Medulla oblongata (tissue), 1 donor: ENCODE measurements at regions not wholly inside any gene's neighbourhood (a gene's known extent, or its start where the extent isn't known, plus 50 kb on each side); places are given as distances from the start of the nearest gene placed in this dataset.

Source experiments
- DNase-seq: peaks from one replicate; pipeline ENCODE4 v3.0.0-alpha.2; 2015; ENCODE audit errors: extremely low spot score

- no peak for DNase-seq
Observed at GRCh38 chr2:150783015-150783414, 295.5 kb upstream of the RND3 start.

DNA sequence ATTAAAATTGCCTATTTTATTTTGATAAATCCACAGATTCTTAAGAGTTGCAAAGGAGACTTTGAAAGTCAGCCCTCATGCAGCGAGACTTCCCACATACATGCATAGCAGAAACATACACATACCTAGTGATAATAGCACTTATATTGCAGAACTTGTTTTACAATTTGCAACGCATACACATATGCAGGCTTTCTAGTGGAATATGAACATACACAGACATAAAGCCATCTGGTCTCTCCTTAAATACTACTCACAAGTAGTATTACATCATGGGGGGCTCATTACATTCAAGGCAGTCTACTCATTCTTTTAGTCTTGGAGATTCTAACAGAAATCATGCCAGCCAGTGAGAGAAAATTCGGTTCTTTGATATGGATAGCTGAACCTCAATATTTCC lies 295.1 kb upstream of the RND3 start:
- no peak for DNase-seq

- no peak for DNase-seq
Observed at GRCh38 chr2:150781142-150781541, 293.7 kb upstream of the RND3 start.

GRCh38 chr2:150778828-150779227 lies 291.4 kb upstream of the RND3 start:
- DNase-seq: no peak

GRCh38 chr2:150769421-150769820 lies 282.0 kb upstream of the RND3 start:
- DNase-seq: no peak

- DNase-seq: no peak
Observed at GRCh38 chr2:150767991-150768746, 280.7 kb upstream of the RND3 start.

DNA sequence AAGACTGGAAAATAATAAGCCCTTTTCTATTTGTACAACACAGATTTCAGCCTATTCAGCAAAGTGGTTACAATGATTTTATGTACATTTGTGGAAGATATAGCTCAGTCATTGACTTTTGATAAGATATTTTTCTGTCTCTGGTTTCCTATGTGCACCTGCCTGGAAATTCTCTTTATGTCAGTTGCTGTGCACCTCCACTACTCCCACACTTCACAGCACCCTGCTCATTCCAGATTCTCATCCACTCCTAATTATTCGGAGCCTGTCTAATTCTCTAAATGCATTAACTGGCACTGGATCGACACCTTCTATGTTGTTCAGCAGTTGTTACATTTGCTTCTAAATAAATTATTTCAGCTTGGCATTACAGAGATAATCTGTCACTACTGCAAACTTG lies 275.1 kb upstream of the RND3 start:
- no peak for DNase-seq

- no peak for DNase-seq
Observed at GRCh38 chr2:150759531-150759930, 272.1 kb upstream of the RND3 start.

DNA sequence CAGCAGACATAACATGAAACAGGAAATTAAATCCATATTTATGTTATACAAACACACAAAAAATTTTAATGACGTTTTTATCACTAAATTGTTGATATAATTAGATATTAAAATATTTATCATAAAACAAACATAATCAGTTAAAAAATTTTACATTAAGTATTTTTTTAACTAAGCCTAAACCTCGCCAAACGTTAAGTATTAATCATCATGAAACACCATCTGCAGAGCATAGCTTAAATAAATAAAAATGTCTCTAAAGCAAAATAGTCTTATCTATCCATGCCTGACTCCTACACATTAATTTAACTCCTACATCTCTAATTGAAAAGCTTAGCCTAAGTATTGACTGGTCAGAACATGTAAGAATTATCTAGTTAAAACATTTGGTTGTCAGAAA lies 271.6 kb upstream of the RND3 start:
- DNase-seq: no peak

DNA sequence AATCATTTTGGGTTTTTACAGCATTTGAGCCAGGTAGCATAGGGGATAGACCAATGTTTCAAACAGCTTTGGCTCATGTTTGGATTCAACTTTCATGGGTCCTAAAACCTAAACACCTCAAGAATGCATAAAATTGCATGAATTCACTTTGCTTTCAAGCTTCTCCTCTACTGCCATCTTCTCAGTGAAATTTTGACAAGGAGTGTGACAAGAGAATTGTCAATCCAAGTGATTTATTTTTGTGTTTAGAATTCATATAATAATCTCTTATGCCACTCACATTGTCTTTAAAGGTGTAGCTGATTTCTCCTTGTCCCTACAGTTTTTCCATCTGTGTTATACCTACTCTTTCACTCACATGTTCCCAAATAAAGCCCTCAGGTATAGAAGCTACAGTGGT lies 264.8 kb upstream of the RND3 start:
- no peak for DNase-seq

DNA sequence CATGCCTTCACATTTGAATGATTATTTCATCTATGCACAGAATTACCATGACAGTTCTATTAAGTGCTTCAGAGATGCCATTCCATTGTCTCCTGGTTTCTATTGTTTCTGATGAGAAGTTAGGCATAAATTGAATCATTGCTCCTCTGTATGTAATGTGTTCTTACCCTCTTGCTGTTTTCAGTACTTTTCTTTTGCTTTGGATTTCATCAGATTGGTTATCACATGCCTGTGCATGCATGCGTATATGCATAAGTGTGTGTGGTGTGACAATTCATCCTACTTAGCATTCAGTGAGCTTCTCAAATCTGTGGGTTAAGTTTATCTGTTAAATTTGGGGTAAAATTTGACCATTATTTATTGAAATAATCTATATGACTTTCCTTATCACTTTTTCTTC lies 263.3 kb upstream of the RND3 start:
- DNase-seq: no peak

DNA sequence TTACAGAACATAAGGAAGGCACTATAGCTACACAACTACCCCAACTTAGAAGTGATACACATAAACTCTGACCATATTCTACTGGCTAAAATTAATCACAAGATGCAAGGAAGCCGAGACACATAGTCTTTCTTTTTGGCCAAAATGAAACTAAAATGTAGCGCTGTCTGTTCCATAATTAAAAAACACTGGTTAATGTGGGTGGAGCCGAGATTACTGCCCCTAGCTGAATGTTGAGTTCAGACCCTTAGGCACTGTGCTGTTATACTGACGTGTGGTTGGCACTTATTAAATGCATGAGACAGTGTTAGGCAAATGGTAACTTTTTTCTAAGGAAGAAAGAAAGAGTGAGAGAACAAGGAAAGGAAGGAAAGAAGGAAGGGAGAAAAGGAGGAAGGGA lies 254.6 kb upstream of the RND3 start:
- DNase-seq: no peak

GRCh38 chr2:150735894-150736498 lies 248.5 kb upstream of the RND3 start:
- DNase-seq: no peak

GRCh38 chr2:150733051-150733618 lies 245.7 kb upstream of the RND3 start:
- DNase-seq: no peak

- DNase-seq: no peak
Observed at GRCh38 chr2:150732491-150732890, 245.0 kb upstream of the RND3 start.

GRCh38 chr2:150732064-150732463 lies 244.6 kb upstream of the RND3 start:
- no peak for DNase-seq

DNA sequence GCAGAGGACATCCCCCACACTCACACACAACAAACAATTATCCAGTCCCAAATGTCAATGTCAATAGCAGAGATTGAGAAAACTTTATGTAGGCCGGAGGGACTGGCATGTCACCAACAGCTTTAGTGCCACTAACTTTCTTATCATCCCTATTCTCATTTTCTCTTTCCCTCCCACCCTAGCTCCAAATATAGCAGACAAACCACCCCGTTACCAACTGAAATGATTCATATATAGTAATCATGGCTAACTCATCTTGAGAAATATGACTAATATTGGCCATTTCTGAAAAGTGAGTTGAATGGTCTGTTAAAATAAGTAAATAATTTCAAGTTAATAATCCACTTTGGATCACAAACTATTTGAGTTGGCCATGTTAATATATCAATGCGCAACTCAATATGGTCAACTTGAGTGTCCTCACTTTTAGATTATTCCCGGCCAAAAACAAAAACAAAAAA lies 242.1 kb upstream of the RND3 start:
- DNase-seq: no peak

- no peak for DNase-seq
Observed at GRCh38 chr2:150718280-150718679, 230.8 kb upstream of the RND3 start.

DNA sequence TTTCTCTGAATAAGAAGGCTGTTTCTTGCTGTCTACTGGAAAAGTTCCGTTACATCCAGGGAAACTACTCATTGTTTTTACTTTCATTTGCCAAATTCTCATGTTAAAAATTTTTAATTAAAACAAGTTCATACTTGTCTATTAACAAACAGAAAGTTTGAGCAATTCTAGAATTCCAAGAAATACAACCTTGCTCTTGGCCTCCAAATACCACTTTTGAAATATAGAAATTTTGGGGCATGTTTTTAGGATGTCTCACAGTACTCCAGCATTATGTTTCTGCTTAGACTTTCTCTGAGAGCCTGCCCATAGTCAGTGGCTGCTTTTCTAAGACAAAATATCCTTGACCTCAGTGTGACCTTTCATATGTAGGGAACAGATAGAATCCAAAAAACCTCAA lies 228.7 kb upstream of the RND3 start:
- no peak for DNase-seq

GRCh38 chr2:150715501-150715900 lies 228.0 kb upstream of the RND3 start:
- DNase-seq: no peak

GRCh38 chr2:150710916-150711315 lies 223.4 kb upstream of the RND3 start:
- no peak for DNase-seq

DNA sequence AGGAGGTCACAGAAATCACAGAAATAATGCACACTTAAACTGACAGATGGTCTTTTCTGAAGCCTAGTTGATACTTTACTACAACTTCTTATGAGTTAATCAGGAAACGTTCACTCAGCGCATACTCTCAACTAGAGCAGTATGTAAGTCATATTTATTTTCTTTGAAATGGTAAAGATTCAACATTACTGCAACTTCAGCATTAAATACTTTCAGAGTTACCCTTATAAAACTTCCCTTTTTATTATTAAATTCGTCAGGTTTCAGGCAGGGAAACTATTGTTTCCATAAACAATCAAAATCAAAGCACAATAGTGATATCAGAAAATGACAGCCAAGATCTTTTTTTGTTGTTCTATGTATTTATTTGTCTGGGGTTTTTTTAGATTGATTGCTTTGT lies 222.6 kb upstream of the RND3 start:
- no peak for DNase-seq

DNA sequence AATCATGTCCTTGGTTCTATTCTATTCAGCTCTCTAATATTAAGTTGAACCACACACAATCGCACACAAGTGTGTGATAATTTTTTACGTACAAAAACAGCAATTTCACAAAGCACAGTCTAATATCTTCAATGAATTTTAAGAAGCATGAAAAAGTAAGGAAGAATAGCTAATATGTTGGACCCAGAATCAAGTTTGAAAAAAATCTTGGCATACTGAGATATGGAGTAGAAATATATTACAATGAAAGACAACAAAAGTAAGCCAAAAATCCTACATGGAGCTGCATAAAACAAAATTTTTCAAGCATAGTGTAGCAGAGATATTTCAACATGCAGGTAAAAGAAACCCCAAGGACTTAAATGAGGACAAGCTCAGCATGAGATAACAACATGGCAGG lies 219.1 kb upstream of the RND3 start:
- DNase-seq: no peak
